CD14-positive monocyte (primary cell): ENCODE measurements at regions not wholly inside any gene's neighbourhood (a gene's known extent, or its start where the extent isn't known, plus 50 kb on each side); places are given as distances from the start of the nearest gene placed in this dataset.

ENCODE experiments used
- DNase-seq, 3 donors: peaks; one replicate each; pipeline ENCODE4 v3.0.0-alpha.2; 2011 to 2022
- H2AFZ ChIP-seq: 2 replicates; pipeline ENCODE4 v1.6.0; 2012; ENCODE audit warnings: mild to moderate bottlenecking, low read depth, low read length, inconsistent platforms; ENCODE audit not compliant: insufficient read depth, poor library complexity, severe bottlenecking
- H3K27ac ChIP-seq, 2 donors: 1 replicate in 1 of 2; 2 replicates in 1 of 2; pipeline ENCODE4 v1.5.1; 2012 to 2013; ENCODE audit warnings: low read length in 2 of 2, control low read depth in 1 of 2, inconsistent platforms in 1 of 2, low read depth in 1 of 2, mild to moderate bottlenecking in 1 of 2
- H3K27me3 ChIP-seq, 2 donors: one replicate each; pipeline versions ENCODE4 v1.6.0 to v1.6.1; 2011 to 2013; ENCODE audit warnings: low read length in 2 of 2; ENCODE audit not compliant: control insufficient read depth in 2 of 2, insufficient read depth in 2 of 2
- H3K36me3 ChIP-seq, 2 donors: replicated peaks in 1 of 2; 1 replicate in 1 of 2; 2 replicates in 1 of 2; pipeline versions ENCODE4 v1.5.1 to v1.6.1; 2012 to 2013; ENCODE audit warnings: low read length in 2 of 2, control low read depth in 1 of 2, inconsistent platforms in 1 of 2, mild to moderate bottlenecking in 1 of 2; ENCODE audit not compliant: insufficient read depth in 2 of 2, control insufficient read depth in 1 of 2
- H3K4me1 ChIP-seq, 2 donors: 1 replicate in 1 of 2; 2 replicates in 1 of 2; pipeline versions ENCODE4 v1.5.1 to v1.6.1; 2012 to 2013; ENCODE audit warnings: low read length in 2 of 2, control low read depth in 1 of 2, inconsistent platforms in 1 of 2, mild to moderate bottlenecking in 1 of 2, moderate library complexity in 1 of 2; ENCODE audit not compliant: insufficient read depth in 2 of 2, control insufficient read depth in 1 of 2
- H3K4me2 ChIP-seq: replicated peaks from 2 replicates; pipeline ENCODE3; 2012; ENCODE audit warnings: low read length, moderate library complexity, mild to moderate bottlenecking; ENCODE audit not compliant: poor library complexity, severe bottlenecking; ENCODE audit errors: extremely low read depth
- H3K4me3 ChIP-seq, 3 experiments: fragments of 200-600 bp in 1 of 3; sonication (generic) in 1 of 3; replicated peaks in 1 of 3; 1 replicate in 2 of 3; 2 replicates in 1 of 3; pipeline ENCODE4 v1.5.1; 2011 to 2013; ENCODE audit warnings: low read length in 3 of 3, mild to moderate bottlenecking in 3 of 3, control low read depth in 2 of 3, low read depth in 2 of 3, inconsistent platforms in 1 of 3, moderate library complexity in 1 of 3
- H3K79me2 ChIP-seq: 2 replicates; pipeline ENCODE4 v1.6.0; 2012; ENCODE audit warnings: mild to moderate bottlenecking, control low read depth, inconsistent platforms, low read length, moderate library complexity; ENCODE audit not compliant: insufficient read depth
- H3K9ac ChIP-seq: 2 replicates; pipeline ENCODE4 v1.6.0; 2017; ENCODE audit warnings: low read length, mild to moderate bottlenecking; ENCODE audit not compliant: insufficient read depth, poor library complexity, severe bottlenecking
- H3K9me3 ChIP-seq, 2 donors: replicated peaks in 1 of 2; 1 replicate in 1 of 2; 2 replicates in 1 of 2; pipeline versions ENCODE4 v1.5.1 to v1.6.1; 2012 to 2013; ENCODE audit warnings: low read length in 2 of 2, control low read depth in 1 of 2; ENCODE audit not compliant: control insufficient read depth in 1 of 2, insufficient read depth in 1 of 2
- H4K20me1 ChIP-seq: 2 replicates; pipeline ENCODE4 v1.6.0; 2012; ENCODE audit warnings: mild to moderate bottlenecking, low read length, control low read depth, moderate library complexity; ENCODE audit not compliant: insufficient read depth
- H3K27ac Mint-ChIP-seq, 7 donors: one replicate each; pipeline ENCODE4 v1.8.0; 2020; ENCODE audit warnings: mild to moderate bottlenecking in 7 of 7, mixed read lengths in 7 of 7, moderate library complexity in 6 of 7, inconsistent platforms in 2 of 7
- H3K27me3 Mint-ChIP-seq, 3 donors: one replicate each; pipeline ENCODE4 v1.8.0; 2021 to 2022; ENCODE audit warnings: low read depth in 3 of 3, mild to moderate bottlenecking in 3 of 3, mixed read lengths in 3 of 3, moderate library complexity in 3 of 3, inconsistent platforms in 1 of 3
- H3K36me3 Mint-ChIP-seq, 2 donors: one replicate each; pipeline ENCODE4 v1.8.0; 2020; ENCODE audit warnings: mixed read lengths in 2 of 2, inconsistent platforms in 1 of 2, mild to moderate bottlenecking in 1 of 2
- H3K4me1 Mint-ChIP-seq: one replicate; pipeline ENCODE4 v1.8.0; 2020; ENCODE audit warnings: mild to moderate bottlenecking, mixed read lengths
- H3K4me3 Mint-ChIP-seq, 2 donors: one replicate each; pipeline ENCODE4 v1.8.0; 2020; ENCODE audit warnings: mild to moderate bottlenecking in 2 of 2, mixed read lengths in 2 of 2, moderate library complexity in 1 of 2
- H3K9me3 Mint-ChIP-seq, 7 donors: one replicate each; pipeline ENCODE4 v1.8.0; 2020 to 2022; ENCODE audit warnings: mixed read lengths in 7 of 7, mild to moderate bottlenecking in 6 of 7, moderate library complexity in 6 of 7, inconsistent platforms in 2 of 7
- CTCF ChIP-seq: fragments of 200-600 bp; IDR thresholded peaks from one replicate; pipeline ENCODE4 v1.8.0; 2022; ENCODE audit warnings: antibody characterized with exemption, mild to moderate bottlenecking
- WGBS: methylation state at CpG from one replicate; pipeline ENCODE4 v1.1.5; 2013; ENCODE audit warnings: missing lambda C conversion rate; ENCODE audit not compliant: insufficient coverage; 5-methylcytosine and 5-hydroxymethylcytosine counted together
- intact Hi-C, 2 donors: fragments of 100-400 bp; cut with micrococcal nuclease; formaldehyde crosslinking; loops; one replicate each; pipeline versions ENCODE4 v1.15.0 to v1.15.1; 2023

DNA sequence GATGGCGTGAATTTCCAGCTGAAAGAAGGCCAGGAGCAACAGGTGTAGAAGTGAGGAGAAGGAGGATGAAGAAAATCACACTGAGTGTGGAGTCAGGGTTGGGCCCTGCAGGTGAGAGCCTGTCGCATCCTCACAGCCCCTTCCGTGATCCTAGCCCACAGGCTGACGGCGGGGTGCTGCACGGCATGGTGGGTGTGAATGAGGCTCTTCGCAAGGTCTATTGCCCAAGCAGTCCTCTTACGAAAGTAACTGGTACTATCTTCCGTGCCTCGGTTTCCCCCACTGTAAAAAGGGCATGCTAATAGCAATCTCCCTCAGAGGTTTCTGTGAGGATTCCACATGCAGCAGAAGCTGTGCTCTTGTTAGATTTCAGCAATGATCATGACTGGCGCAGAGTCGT is 129.9 kb upstream of the TNS3 start:
- Mint-ChIP-seq H3K4me3 (no peak overlapping the region), H3K4me1 (peaks cover 3% of the 10 kb centered on the region), H3K27me3 (peaks cover 0 to 5% (median 0%) of the 10 kb centered on the region in 3 donors), H3K9me3 (no peaks in the 10 kb centered on the region), H3K36me3 (no peaks in the 10 kb centered on the region), H3K27ac (no peak overlapping the region)
- Histone ChIP-seq H3K79me2 (no peaks in the 10 kb centered on the region), H4K20me1 (no peaks in the 10 kb centered on the region), H3K27me3 (no peaks in the 10 kb centered on the region), H3K27ac (no peak overlapping the region), H3K4me2 (no peak overlapping the region), H3K4me3 (no peak overlapping the region), H2AFZ (no peak overlapping the region), H3K4me1 (no peaks in the 10 kb centered on the region), H3K36me3 (no peaks in the 10 kb centered on the region), H3K9ac (no peak overlapping the region), H3K9me3 (no peaks in the 10 kb centered on the region)
- TF ChIP-seq CTCF: no peak
- no peak for DNase-seq
- intact Hi-C loops: no loop called here
- WGBS: 84% methylated on average over 9 of the region's 12 CpGs

DNA sequence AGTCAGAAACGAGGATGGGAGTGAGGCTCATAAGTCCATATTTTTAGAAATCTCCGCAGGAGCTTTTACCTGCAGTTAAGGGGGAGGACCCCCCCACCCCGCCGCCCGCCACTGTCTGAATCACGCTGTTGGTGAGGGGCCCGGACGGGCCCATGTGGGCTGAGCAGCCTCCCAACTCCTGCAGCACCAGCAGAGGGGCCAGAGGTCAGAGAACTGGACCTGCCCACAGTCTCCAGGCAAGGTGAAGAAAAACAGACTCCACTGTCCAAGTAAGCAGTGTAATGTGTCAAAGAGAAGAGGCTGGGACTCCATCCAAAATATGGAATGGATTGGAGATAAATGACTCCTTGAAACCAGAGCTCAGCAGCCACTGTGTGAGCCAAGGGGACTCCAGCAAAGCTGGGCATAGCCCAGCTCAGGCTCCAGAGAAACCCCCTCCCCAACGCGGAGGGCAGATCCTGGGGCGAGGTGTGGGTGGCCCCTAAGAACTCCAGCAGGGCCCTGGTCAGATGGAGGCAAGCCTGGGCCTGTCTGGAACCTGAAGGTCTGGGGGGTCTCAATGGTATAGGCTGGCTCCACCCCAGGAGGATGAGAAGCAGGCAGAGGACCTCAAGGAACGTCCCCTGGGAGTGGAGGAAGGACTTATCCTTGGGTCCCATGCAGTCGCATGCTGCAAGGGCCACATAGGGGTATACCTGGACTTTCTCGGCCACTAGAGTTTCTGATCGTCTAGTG is 128.5 kb upstream of the TNS3 start:
- peak overlapping the region in 1 of 7 donors; percentile 16 for H3K27ac Mint-ChIP-seq
- no peaks in the 10 kb centered on the region for H3K36me3 ChIP-seq
- intact Hi-C loops: no loop called here
- no peak overlapping the region for H3K9ac ChIP-seq
- H2AFZ ChIP-seq: no peak overlapping the region
- H3K4me1 ChIP-seq: no peaks in the 10 kb centered on the region
- no peaks in the 10 kb centered on the region for H3K79me2 ChIP-seq
- no peak overlapping the region for H3K4me3 Mint-ChIP-seq
- H3K4me2 ChIP-seq: no peak overlapping the region
- H3K9me3 Mint-ChIP-seq: no peaks in the 10 kb centered on the region
- no peak overlapping the region for H3K4me3 ChIP-seq
- no peaks in the 10 kb centered on the region for H3K36me3 Mint-ChIP-seq
- H4K20me1 ChIP-seq: no peaks in the 10 kb centered on the region
- H3K27ac ChIP-seq: no peak overlapping the region
- H3K9me3 ChIP-seq: no peaks in the 10 kb centered on the region
- WGBS: 96% methylated on average over 9 of the region's 15 CpGs
- TF ChIP-seq CTCF: no peak
- H3K27me3 Mint-ChIP-seq: peaks cover 0 to 5% (median 0%) of the 10 kb centered on the region in 3 donors
- H3K27me3 ChIP-seq: no peaks in the 10 kb centered on the region
- peaks cover 3% of the 10 kb centered on the region for H3K4me1 Mint-ChIP-seq
- no peak for DNase-seq
